ENCODE measurements at regions not wholly inside any gene's neighbourhood (a gene's known extent, or its start where the extent isn't known, plus 50 kb on each side); places are given as distances from the start of the nearest gene placed in this dataset.

DNA sequence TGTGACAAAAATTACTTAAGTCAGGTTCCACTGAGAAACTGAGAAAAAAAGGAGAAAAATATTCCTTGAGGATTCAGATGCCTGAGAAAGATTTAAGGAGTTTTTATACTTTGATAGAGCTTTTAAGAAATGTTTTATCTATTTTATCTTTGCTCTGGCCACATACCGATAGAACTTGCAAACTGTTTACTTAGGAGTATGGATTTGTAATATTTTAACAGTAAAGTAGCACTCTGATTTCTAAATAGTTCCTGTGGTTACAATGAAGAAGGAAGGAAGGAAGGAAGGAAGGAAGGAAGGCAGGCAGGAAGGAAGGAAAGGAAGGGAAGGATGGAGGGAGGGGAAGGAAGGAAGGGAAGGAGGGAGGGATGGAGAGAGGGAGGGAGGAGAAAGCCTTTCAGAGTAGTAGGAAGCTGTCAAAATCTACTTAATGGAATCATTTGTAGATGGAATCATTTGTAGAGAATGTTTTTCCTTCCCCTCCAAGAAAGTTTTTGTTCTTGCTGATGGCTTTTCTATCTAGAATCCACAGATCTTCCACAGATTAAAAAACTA is 489.0 kb upstream of the ANKRD30A start:
- TF ChIP-seq TCF12 (IDR thresholded peaks at IDR 0.05; ENCODE audit: low read depth, low read length) (no peak), POLR2AphosphoS5 (IDR thresholded peaks at IDR 0.05; ENCODE audit: low read depth, low read length) (no peak), EGR1 (IDR thresholded peaks at IDR 0.05; ENCODE audit: borderline replicate concordance, low read depth, low read length) (no peak), SP2 (IDR thresholded peaks at IDR 0.05; ENCODE audit: low read length) (no peak), KDM5A (IDR thresholded peaks at IDR 0.05; ENCODE audit: low read length) (no peak), GTF2F1 (IDR thresholded peaks at IDR 0.05; ENCODE audit: borderline replicate concordance, low read depth, low read length) (no peak), FOSL1 (IDR thresholded peaks at IDR 0.05; ENCODE audit: insufficient read depth, low read depth, low read length) (no peak)
- no peak overlapping the region for H4K91ac ChIP-seq (replicated peaks; ENCODE audit: insufficient read length, low read length)
- no peak overlapping the region for H3K18ac ChIP-seq (ENCODE audit: extremely low read depth, low read length)
- no peak overlapping the region for H3K9ac ChIP-seq (replicated peaks in 1 of 4; ENCODE audit: extremely low read depth in 1 of 4, low read depth in 3 of 4, low read length in 3 of 4)
- no peak overlapping the region for H2BK20ac ChIP-seq (ENCODE audit: low read length)
- ChIA-PET CTCF (ENCODE audit: partially characterized antibody) (interaction anchor here (1.0 kb wide), 1 partner anchor 27 kb away, joined by 4 read pairs; no protein-coding TSS in a partner anchor), POLR2A (ENCODE audit: partially characterized antibody) (no interaction called here)
- H2BK12ac ChIP-seq (ENCODE audit: low read depth, low read length), result no peak overlapping the region
- H2AFZ ChIP-seq (ENCODE audit: low read length), result no peak overlapping the region
- H2BK15ac ChIP-seq (ENCODE audit: low read length), result no peak overlapping the region
- H3K23ac ChIP-seq (ENCODE audit: insufficient read length), result no peak overlapping the region
- FAIRE-seq (no peak), DNase-seq (ENCODE audit: low read depth in 1 of 2, low spot score in 2 of 2) (no peak)
- no peaks in the 10 kb centered on the region for H3K9me3 ChIP-seq (ENCODE audit: insufficient read depth in 2 of 2, low read depth in 1 of 2, low read length in 1 of 2)
- no peak overlapping the region for H3K4ac ChIP-seq (replicated peaks; ENCODE audit: insufficient read length, low read depth, low read length)
- H4K20me1 ChIP-seq (replicated peaks in 1 of 2; ENCODE audit: control insufficient read depth in 1 of 2, insufficient read depth in 2 of 2, low read length in 2 of 2), result no peaks in the 10 kb centered on the region
- no peaks in the 10 kb centered on the region for H3K79me2 ChIP-seq (ENCODE audit: control insufficient read depth in 1 of 2, insufficient read depth in 2 of 2, low read length in 2 of 2)
- no peaks in the 10 kb centered on the region for H3K27me3 ChIP-seq (replicated peaks in 1 of 4; ENCODE audit: control insufficient read depth in 3 of 4, extremely low read depth in 1 of 4, insufficient read depth in 3 of 4, low read length in 3 of 4)
- H3K4me1 ChIP-seq (replicated peaks in 1 of 4; ENCODE audit: control insufficient read depth in 3 of 4, insufficient read depth in 4 of 4, low read length in 3 of 4), result no peaks in the 10 kb centered on the region
- H3K23me2 ChIP-seq (ENCODE audit: low read depth, low read length), result no peaks in the 10 kb centered on the region; the same call in 1 of the 2 replicates
- no peaks in the 10 kb centered on the region for H3K36me3 ChIP-seq (ENCODE audit: control insufficient read depth in 2 of 4, insufficient read depth in 4 of 4, low read length in 3 of 4)
- no peak overlapping the region for H3K4me2 ChIP-seq (ENCODE audit: insufficient read depth in 1 of 2, low read depth in 2 of 2, low read length in 2 of 2)
- H4K5ac ChIP-seq (ENCODE audit: insufficient read length, low read depth, low read length), result no peak overlapping the region
- no peak overlapping the region for H2AK5ac ChIP-seq (ENCODE audit: low read depth, low read length)
- 89% methylated on average over 1 of the region's 1 CpG; no CpG with 5 or more reads in 1 of the 2 experiments for WGBS, 2 experiments (ENCODE audit: extremely low coverage in 1 of 2, insufficient coverage in 1 of 2, insufficient read length in 1 of 2, insufficient replicate concordance in 2 of 2, low coverage in 1 of 2, low lambda C conversion rate in 2 of 2, missing lambda C conversion rate in 1 of 2)
- no peak overlapping the region for H3K27ac ChIP-seq (ENCODE audit: low read depth, low read length)
- no peak overlapping the region for H3K14ac ChIP-seq (ENCODE audit: insufficient read length)
- no peak overlapping the region for H4K8ac ChIP-seq (ENCODE audit: extremely low read depth, insufficient read depth, low read length)
- no peak overlapping the region for H2BK5ac ChIP-seq (ENCODE audit: low read depth, low read length)
- no peaks in the 10 kb centered on the region for H3K79me1 ChIP-seq (ENCODE audit: low read depth, low read length)
- no peak overlapping the region for H2BK120ac ChIP-seq (replicated peaks; ENCODE audit: low read depth, low read length)
- no peak overlapping the region for H3K56ac ChIP-seq (replicated peaks; ENCODE audit: insufficient read length, low read depth, low read length)
- H3K4me3 ChIP-seq (ENCODE audit: extremely low read depth in 1 of 4, insufficient read depth in 2 of 4, low read depth in 3 of 4, low read length in 4 of 4), result no peak overlapping the region
